Renal cortex interstitium (tissue), 11 donors: ENCODE measurements at regions not wholly inside any gene's neighbourhood (a gene's known extent, or its start where the extent isn't known, plus 50 kb on each side); places are given as distances from the start of the nearest gene placed in this dataset.
"Not testable (repeated sequence)": the region's sequence is repeated elsewhere in the genome, so short reads cannot be mapped to it uniquely, and the experiment has no call there.

ENCODE experiments used
- DNase-seq, 11 donors: peaks; one replicate each; pipeline ENCODE4 v3.0.0-alpha.2; 2013; ENCODE audit warnings: low read depth in 9 of 11, low spot score in 4 of 11; ENCODE audit errors: extremely low read depth in 1 of 11

- no peak for DNase-seq
Observed at GRCh38 chr2:239813261-239814115, 211.7 kb downstream of the NDUFA10 start.

DNA sequence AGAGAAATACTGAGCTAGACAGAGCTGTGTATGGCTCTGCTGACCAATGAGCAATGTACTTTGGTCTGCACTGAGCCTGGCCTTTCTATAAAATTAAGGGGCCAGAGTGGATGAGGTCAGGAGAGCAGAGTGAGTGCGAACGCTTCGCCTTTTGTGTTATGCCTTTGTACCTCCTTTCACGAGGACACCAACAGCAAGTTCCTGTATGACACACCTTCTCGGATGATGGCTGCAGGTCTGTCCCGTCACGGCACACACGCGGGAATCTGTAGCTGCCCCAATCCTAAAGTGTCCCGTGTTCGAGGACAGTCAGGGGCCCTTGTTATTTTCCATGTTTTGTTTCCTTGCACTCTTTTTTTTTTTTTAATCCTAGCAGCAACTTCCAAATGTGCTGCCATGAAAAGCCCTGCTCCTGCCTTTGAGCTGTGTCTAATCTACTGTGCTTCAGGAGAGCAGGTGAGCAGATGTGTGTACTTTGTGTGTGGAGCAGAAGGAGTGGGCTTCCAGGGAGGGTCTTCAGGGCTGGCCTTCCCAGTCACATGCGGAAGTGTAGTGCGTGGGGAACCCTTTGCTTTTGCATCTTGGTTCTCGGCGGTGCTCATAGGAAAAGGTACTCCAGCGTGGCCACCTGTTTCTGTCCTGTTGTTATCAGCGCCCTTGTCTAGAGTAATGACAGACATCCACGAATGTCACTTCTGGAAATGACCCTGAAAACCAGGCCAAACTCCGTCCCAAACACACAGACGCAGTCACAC is 213.2 kb downstream of the NDUFA10 start:
- no peak for DNase-seq

DNA sequence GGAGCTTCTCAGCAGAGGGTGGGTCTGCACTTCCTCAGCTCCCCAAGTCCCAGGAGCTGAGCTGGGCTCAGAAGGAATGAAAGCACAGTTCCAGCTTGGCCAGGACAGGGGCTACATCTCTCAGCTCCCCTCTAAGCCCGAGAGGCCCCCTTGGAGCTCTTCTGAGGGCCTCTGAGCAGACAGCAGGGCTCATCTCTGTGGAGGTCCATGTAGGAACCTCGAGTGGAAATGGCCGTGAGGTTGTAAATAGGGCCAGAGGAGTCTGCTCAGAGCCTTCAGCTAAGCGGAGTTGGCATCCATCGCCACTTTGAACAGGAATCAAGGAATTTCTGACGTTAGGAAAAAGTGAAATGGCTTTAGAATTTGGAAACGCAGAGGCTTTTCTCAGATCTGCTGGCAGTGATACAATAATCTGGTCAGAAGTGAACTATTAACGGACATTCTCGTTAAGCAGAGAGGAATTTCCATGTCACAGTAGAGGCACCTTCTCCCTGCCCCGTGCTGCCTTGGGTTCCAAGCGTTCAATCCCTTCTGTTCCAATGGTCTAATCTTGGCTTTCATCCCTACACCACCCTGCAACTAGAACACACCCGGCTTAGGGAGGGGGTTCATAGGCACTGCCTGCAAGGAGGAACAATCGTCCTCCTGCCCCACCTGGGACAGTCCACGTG is 213.9 kb downstream of the NDUFA10 start:
- no peak for DNase-seq

DNA sequence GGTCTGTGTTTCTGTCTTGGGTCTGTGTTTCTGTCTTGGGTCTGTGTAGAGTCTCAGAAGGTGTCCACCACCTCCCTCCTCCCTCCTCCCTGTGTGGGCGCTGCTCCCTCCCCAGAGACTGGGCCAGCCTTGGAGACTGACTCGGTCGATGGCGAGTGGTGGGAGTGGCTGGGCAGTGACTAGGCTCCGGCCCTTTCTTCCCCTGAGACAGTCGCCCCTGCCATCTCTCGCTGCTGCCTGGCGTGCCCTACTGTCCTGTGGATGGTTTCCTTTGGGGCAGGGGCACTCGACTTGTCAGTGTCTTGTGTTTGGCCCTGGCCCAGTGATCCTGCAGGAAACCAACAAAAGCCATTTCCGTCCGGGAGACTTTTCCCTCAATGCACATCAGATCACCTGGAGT is 215.8 kb downstream of the NDUFA10 start:
- no peak for DNase-seq

- DNase-seq = no peak
Observed at GRCh38 chr2:239807568-239807967, 217.6 kb downstream of the NDUFA10 start.

- no peak for DNase-seq
Observed at GRCh38 chr2:239806758-239807434, 218.2 kb downstream of the NDUFA10 start.

DNA sequence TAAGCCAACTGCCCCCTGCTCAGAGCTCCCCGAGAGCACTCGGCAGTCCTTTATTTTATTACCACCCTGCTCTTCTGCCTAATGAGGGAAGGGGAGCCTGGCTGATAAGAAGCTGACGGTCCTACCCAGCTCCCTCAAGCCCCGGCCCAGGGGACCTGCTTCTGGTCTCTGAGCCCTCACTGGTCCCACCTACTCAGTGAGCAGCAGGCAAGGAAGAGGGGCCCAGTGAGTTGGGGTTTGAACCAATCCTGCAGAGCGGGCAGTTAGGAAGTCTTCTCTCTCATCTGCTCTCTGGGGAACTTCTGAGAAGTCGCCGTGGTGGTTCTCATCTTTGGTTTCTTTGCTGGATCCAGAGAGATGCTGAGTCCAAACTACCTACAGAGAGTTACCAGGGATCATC is 218.9 kb downstream of the NDUFA10 start:
- no peak for DNase-seq

DNA sequence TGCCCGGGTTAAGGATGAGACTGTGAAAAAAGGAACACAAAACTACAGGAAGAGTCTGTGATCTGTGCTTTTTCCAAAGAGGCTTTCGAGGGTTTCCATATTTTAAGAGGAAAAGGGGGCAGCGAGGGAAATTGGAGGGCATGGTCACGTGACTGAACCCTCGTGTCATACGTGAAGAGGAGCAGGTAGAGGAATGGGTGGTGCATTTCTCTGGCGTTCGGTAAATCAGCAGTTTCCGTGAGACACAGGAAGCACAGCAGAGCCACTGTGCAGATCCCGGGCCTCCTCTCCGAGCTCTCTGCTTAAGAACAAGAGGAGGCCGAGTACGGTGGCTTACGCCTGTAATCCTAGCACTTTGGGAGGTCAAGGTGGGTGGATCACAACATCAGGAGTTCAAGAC is 219.7 kb downstream of the NDUFA10 start:
- no peak for DNase-seq

DNA sequence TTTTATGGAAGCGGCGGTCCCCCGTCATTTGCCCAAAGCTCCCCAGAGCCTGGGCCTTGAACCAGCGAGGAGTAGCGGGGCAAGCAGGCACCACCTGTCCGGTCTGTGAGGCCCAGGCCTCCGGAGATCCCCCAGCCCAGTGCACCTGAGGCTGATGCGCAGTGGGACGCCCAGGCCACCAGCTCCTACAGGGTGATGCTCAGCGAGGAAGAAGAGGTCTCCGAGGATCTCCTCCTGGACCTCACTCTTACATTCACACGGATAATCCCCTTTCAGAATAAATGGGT is 220.2 kb downstream of the NDUFA10 start:
- no peak for DNase-seq

DNA sequence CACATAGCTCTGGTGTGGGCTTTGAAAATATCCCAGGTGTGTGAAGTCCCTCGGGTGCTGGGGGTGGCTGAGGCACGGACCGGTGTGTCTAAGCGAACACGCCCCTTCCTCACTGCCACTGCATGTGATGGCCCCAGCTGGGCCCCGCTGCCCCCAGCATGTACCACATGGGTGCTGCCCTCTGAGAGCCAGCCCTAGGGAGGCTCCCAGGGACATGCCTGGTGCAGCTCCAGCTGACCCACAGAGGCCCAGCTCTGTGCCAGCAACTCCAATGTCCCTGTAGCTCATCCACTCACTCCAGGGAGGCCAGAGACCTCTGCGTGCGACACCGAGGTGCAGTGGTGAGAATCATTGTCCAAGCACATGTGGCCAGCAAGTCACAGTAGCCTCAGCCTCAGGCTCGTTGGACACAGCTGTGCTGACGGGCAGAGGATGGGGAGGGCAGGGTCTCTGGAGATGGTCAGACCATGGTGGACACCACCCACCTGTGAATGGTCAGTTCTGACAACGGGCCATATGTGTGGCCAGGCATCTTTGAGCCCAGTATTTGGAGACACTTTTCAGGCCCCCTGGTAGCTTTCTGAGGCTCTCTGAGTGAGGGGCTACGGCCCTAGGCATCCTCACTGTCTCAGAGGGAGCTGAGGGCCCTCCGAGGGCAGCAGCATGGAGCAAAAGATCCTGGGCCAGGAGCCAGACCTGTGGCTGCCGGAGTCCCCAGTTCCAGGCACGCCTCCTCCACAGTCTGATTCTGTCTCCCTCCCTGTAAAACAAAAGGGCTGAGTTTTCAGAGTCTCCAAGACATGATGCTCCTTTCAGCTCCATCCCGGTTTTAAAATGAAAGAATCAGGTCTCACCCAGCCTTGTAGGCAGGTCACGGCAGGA is 220.7 kb downstream of the NDUFA10 start:
- DNase-seq = no peak

GRCh38 chr2:239803766-239804115 is 221.4 kb downstream of the NDUFA10 start:
- no peak for DNase-seq

- DNase-seq = no peak
Observed at GRCh38 chr2:239803102-239803765, 221.9 kb downstream of the NDUFA10 start.

DNA sequence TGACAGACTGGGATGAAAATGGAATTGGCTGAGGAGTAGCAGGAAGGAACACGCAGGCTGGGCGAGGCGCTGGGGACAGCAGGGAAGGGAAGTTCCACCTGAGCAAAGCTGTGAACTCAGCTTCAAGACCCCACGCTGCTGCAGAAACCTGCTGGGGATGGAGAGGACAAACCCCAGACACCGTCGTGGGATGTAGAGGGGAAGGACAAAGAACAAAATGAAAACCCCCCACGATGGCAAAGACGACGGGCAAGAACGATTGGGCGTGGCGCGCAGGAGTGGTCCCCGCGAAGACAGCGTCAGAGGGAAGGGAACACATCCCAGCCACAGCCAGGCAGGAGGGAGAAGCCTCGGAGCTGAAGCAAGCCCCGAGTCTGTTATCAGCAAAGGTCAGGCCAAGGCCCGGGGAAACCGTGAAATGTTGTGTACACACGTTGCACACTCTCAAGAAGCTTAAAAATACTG is 222.9 kb downstream of the NDUFA10 start:
- no peak for DNase-seq

- DNase-seq = no peak
Observed at GRCh38 chr2:239801404-239802184, 223.5 kb downstream of the NDUFA10 start.

DNA sequence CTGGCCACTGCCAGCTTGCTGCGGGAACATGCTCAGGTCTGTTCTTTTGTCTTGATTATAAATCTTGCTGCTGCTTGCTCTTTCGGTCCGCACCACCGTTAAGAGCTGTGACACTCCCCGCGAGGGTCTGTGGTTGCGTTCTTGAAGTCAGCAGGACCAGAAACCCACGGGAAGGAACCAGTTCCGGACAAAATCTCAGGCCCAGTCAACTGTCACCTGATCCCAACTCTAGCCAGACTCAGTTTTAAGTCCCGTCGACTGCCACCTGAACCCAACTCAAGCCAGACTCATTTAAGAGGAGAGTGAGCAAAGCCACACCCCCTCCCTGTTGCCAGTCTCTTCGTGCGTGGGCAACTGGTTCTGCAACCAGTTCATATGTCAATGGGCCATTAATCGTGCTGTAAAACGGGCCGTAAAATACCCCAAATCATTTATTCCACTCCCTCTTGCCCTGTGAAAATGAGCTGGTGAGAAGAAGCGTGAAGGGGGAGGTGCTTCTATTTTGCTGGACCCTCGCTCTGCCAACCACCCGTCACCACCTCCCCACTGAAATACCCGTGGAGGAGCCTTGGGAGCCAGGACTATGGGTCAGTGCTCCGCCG is 224.3 kb downstream of the NDUFA10 start:
- DNase-seq = no peak

DNA sequence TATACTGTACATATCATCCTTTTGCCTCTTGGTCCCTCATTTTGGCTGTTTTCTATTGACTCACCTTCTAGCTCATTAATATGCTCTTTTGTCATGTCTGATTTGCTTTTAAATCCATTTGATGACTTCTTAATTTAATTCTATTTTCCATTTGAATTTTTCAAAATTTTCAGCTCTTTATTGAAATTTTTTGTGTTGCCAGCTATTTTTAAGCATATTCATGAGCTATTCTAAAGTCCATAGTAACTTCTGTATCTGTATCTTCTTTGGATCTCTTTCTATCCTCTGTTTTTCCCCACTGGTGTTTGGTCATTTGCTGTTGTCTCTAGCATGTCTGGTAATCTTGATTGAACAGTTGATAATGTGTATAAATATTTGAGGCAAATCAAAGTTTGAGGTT is 227.8 kb downstream of the NDUFA10 start:
- no peak for DNase-seq

DNA sequence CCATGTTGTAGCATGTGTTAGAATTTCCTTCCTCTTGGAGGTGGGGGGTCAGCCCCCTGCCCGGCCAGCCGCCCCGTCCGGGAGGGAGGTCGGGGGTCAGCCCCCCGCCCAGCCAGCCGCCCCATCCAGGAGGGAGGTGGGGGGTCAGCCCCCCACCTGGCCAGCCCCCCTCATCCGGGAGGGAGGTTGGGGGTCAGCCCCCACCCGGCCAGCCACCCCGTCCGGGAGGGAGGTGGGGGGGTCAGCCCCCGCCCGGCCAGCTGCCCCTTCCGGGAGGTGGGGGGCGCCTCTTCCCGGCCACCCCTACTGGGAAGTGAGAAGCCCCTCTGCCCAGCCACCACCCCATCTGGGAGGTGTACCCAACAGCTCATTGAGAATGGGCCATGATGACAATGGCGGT is 229.4 kb downstream of the NDUFA10 start:
- DNase-seq = not testable (repeated sequence)
